GM10248 (cell line): ENCODE measurements at regions not wholly inside any gene's neighbourhood (a gene's known extent, or its start where the extent isn't known, plus 50 kb on each side); places are given as distances from the start of the nearest gene placed in this dataset.
"Not testable (repeated sequence)": the region's sequence is repeated elsewhere in the genome, so short reads cannot be mapped to it uniquely, and the experiment has no call there.

Experiments
- CTCF ChIA-PET: fragments of 300-600 bp; sonication (Branson Sonifier 250); formaldehyde crosslinking; extraction: SDS; loops from one replicate; lab custom pipeline; 2021; ENCODE audit warnings: antibody characterized with exemption; lab: Yijun Ruan, JAX
- POLR2A ChIA-PET: fragments of 350-650 bp; sonication (Branson Sonifier 250); formaldehyde crosslinking; extraction: SDS; loops from one replicate; lab custom pipeline; 2020; ENCODE audit warnings: antibody characterized with exemption; lab: Yijun Ruan, JAX
- DNase-seq: peaks from one replicate; pipeline ENCODE4 v3.0.0; 2012; ENCODE audit errors: extremely low spot score
- TF ChIP-seq, protein P1 (sequence below): IDR thresholded peaks from 2 replicates; pipeline ENCODE4 v1.5.1; 2012; ENCODE audit warnings: mild to moderate bottlenecking, low read depth; ENCODE audit errors: extremely low read depth, missing control alignments, control extremely low read depth

- DNase-seq, POLR2A ChIA-PET: not testable (repeated sequence)
- CTCF ChIA-PET, result interaction anchor here (0.9 kb wide), 1 partner anchor 95 kb away, joined by 3 read pairs; no protein-coding TSS in a partner anchor
These were observed 52.2 kb downstream of the HOXC4 start for GRCh38 chr12:54105809-54106208.

DNA sequence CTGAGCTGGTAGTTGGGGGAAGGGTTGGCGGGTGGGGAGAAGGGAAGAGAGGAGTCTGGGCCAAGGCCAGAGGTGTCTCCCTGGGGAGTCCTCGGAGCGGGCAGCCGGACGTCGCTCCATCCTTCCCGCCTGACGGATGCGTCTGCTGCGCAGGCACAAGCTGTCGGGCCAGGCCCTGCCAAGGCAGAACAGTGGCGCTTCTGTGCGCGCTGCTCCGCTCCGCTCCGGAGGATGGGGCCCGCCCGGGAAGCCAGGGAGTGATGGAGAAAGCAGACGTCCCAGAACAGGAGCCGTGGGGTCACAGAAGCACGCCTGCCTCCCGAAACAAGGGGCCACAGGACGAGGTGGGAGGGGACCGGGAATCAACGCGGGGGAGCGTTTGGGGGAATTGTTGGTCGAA, 52.6 kb downstream of the HOXC4 start:
- CTCF ChIA-PET, result interaction anchor here (0.9 kb wide), 1 partner anchor 95 kb away, joined by 3 read pairs; no protein-coding TSS in a partner anchor
- POLR2A ChIA-PET, result not testable (repeated sequence)

GRCh38 chr12:54106803-54107579, 53.4 kb downstream of the HOXC4 start:
- CTCF ChIA-PET, POLR2A ChIA-PET: not testable (repeated sequence)

More for the DNA sequence above, 52.6 kb downstream of the HOXC4 start:
- DNase-seq, result not testable (repeated sequence)

GRCh38 chr12:54112336-54112735, 58.7 kb downstream of the HOXC4 start:
- DNase-seq, POLR2A ChIA-PET, CTCF ChIA-PET: not testable (repeated sequence)

More at GRCh38 chr12:54106803-54107579, 53.4 kb downstream of the HOXC4 start:
- not testable (repeated sequence) for DNase-seq

DNA sequence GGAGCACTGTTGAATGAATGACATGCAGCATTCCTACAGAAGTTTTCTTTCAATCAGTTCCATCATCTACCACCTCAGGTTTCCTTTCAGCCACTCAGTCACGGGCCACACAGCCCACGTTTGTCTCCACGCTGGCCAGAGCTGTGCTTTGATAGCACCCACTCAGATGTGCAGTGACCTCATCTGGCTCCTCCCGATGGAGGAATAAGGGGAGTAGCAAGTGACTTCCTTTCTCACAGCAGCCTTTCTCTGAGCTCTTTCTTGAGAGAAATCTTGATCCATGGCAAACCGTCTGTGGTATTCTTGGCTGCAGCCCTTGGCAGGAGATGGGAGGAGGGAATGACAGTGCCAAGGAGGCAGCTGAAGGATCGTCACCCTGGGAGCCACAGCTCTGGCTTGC, 62.4 kb downstream of the HOXC4 start:
- POLR2A ChIA-PET, DNase-seq: not testable (repeated sequence)
- CTCF ChIA-PET, result interaction anchor here (1.1 kb wide), 1 partner anchor 74 kb away, joined by 3 read pairs; no protein-coding TSS in a partner anchor

DNA sequence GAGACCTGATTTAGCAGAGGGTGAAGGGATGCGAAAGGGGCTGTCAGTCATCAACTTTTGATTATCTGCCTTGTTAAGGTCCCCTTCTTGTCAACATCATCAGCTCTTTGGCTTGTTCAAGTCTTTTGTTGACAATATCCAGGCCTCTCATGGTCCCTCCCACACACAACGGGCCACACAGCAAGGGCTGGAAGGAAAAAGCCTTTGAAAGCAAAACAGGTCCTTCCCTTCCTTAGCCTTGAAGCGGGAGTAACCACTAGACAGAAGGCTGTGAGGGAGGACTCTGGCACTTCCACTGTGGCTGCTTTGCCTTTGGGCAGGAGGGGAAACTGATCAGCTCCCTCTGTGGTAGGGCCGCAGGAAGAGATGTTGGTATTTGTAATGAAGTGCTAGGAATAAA, 63.8 kb downstream of the HOXC4 start:
- CTCF ChIA-PET, DNase-seq, POLR2A ChIA-PET: not testable (repeated sequence)

DNA sequence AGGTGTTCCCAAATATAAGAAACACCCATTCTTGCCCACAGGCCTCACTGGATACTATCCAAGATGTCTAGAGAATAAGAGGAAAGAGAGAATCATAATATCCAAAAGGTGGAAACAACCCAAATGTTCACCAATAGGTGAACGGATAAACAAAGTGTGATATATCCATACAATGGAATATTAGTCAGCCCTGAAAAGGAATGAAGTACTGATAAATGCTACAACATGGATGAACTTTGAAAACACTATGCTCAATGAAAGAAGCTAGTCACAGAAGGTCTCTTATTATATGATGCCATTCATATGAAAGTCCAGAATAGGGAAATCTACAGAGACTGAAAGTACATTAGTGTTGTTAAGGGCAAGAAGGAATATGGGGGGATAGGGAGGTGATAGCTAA, 65.4 kb downstream of the HOXC4 start:
- CTCF ChIA-PET, DNase-seq, POLR2A ChIA-PET: not testable (repeated sequence)

- CTCF ChIA-PET, result interaction anchor here (0.9 kb wide), 1 partner anchor 83 kb away, joined by 3 read pairs; no protein-coding TSS in a partner anchor
- POLR2A ChIA-PET, DNase-seq: not testable (repeated sequence)
These were observed 64.8 kb downstream of the SMUG1 start for GRCh38 chr12:54123981-54124380.

DNA sequence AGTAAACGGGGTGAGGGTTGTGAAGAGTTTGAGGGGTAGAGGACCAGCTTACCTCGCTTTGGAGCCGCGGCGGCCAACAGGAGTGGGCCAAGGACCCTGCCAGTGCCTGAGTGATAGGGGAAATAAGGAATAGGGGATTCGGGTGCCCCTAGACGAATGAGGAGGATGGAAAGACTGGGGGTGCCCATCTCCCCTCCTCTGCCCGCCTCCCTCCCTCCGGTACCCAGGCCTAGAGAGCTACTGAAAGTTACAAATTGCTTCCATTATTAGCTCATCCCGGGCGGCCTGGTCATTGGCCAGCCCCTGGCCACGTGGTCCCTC, 63.1 kb downstream of the SMUG1 start:
- POLR2A ChIA-PET, DNase-seq, CTCF ChIA-PET: not testable (repeated sequence)

DNA sequence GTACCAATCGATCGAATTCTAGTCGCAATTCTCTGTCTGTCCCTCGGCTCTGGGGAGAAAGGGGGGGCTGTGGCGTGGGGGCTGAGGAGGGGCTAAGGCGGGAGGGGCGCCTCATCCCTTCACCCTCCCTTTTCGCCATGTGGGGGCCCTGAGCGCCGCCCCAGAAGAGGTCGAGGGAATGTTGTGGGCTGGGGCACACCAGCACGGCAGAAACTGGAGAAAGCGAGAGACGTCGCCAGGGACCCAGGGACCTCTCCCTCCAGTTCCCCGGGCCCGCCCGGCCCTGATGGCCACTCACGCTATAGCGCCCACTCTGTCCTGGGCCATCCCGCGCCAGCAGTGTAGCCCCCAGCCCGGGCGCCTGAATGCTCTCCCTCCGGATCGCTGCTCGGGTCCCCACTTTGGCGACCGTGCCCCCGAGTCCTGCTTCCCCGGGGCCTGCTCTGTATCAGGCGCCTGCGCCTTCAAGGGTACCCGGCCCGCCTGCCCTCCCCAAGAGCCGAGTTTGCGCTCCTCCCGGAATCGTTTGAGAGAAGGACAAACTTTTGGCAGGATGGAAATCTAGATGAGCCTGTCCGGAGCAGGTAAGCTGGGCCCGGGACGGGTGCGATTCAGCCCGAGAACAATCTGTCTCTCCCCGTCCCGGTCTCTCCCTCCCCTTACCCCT, 62.6 kb downstream of the SMUG1 start:
- CTCF ChIA-PET, result no interaction called here
- POLR2A ChIA-PET, result no interaction called here
- DNase-seq, result no peak
- TF ChIP-seq, protein P1, sequence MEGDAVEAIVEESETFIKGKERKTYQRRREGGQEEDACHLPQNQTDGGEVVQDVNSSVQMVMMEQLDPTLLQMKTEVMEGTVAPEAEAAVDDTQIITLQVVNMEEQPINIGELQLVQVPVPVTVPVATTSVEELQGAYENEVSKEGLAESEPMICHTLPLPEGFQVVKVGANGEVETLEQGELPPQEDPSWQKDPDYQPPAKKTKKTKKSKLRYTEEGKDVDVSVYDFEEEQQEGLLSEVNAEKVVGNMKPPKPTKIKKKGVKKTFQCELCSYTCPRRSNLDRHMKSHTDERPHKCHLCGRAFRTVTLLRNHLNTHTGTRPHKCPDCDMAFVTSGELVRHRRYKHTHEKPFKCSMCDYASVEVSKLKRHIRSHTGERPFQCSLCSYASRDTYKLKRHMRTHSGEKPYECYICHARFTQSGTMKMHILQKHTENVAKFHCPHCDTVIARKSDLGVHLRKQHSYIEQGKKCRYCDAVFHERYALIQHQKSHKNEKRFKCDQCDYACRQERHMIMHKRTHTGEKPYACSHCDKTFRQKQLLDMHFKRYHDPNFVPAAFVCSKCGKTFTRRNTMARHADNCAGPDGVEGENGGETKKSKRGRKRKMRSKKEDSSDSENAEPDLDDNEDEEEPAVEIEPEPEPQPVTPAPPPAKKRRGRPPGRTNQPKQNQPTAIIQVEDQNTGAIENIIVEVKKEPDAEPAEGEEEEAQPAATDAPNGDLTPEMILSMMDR, result no peak

- POLR2A ChIA-PET, result no interaction called here
- no peak for DNase-seq
- TF ChIP-seq, protein P1, result no peak
- CTCF ChIA-PET, result no interaction called here
These were observed 61.9 kb downstream of the SMUG1 start for GRCh38 chr12:54126696-54127537.
